HG03066 (cell line): ENCODE measurements at regions not wholly inside any gene's neighbourhood (a gene's known extent, or its start where the extent isn't known, plus 50 kb on each side); places are given as distances from the start of the nearest gene placed in this dataset.
A peak's percentile ranks its signal among the peaks of the same experiment; 100 is the strongest.

Experiments
- ATAC-seq: cut with Tn5 transposase; IDR thresholded peaks from one replicate; pipeline ENCODE4 v1.9.1; 2021; ENCODE audit warnings: low read depth; ENCODE audit not compliant: unreplicated experiment

DNA sequence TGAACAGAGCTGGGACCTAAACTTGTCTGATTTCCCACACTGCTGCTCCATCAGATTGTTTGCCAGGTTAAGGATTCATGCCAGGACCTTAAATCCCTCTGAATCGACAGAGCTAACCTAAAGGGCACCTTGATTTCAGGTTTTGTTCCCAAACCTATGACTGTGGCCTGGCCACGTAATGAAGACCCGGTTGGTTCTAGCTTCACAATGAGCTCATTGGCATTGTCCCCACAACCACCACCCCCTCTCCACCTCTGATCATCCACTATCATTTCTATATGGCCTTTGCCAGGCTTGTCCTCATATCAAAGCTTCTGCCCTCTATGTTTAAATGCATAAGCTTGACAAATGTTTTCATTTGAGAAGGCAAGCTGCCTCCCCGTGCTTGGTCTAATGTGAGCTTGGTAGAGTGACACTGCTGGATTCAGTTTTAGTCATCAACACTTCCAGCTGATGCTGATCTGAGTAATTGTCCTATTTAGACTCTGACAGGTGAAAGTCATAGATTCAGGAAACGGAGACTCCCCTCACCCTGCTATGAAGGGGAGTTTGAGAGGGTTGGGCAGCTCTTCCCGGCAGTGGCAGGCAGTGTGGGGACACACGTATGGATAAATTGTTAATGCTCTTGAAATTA, 407.1 kb upstream of the CFAP20DC start:
- peak; percentile 91 for ATAC-seq

DNA sequence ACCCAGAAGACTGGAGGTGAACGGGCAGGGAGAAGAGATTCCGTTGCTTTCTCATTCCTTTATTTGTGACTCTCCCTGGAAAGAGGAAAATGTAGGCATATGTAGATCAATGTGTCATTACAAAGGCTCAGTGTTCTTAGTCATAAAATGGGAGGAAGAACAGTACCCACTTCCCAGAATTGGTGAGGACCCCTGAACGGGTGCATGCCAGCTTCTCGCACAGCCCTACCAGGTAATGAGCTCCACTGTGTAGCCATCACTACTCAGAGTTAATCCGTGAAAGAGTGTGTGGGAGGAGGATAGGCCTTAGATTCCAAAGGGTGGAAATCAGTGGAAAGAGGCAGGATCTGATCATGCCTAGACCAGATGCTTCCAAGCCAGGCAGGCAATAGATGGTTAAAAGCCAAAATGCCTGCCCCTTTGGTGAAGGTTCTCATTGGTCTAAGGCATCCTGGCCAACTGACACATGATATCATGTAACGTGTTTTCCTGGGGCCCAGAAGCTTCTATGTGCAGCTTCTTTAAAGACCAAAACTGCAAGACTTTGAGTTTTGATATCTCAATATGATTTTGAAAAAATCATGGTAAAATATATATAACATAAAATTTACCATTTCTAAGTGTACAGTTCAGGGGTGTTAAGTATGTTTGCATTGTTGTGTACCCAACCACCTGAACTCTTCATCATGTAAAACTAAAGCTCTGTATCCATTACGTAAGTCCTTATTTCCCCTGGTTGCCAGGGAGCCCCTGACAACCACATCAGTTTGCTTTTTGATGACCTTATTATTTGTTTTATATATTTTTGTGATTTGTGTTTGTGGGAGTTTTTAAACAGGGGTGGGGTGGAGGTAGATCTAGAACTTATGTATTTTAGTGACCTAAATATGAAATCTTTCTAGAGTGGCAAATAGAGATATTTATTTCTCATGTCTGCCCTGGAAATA, 402.2 kb upstream of the CFAP20DC start:
- peak; percentile 10 for ATAC-seq

DNA sequence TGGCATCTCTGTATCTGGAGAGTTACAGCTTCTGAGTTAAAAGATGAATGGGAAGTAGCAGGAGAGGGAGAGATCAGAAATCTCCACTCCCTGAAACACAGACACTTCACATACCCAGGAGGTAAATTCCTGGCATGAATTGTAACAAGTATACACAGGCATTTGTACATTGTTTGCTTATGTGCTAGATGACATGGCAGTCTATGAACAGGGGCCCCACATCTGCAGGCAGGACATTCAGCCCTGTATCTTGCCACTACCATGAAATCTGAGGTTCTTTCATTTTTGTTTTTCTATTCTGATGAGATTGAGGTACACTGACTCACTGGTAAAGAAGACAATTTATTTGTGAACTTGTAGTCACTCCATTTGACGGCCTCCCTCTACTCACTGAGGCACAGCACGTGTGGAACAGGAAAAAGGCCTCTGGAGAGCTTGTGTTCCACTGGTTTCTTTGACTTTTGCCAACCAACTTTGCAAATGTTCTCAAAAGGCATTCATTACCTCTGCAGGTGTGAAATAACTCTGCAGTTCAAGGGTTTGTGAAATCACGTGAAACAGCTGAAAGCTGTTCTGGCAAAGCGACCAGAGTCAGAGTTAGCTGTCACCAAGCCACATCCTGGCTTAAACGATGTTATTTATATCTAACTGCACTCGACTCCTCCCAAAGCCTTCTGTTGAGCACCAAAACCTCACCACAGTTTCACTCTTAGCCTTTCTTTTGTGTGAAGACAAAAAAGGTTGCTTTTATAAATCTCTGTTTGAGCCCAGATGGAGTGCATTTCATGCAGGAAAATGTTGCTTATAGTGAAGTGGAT, 401.3 kb upstream of the CFAP20DC start:
- ATAC-seq, result peak; percentile 95

DNA sequence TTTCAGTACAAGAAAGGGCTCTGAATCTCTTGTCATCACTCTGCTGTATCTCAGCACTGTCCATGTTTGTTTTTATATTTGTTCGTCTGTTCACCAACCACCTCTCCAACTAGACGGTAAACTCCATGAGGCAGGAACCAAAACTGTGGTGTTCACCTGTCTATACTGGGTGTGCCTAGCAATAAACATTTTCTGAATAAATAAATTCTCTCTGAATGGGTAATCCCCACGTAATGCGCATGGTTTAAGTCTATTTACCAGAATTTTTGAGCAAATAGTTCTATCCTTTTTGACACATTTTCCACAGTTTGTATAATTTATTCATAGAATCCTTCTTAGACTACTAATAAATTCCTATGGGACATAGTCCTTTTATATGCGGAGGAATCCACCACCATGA, 400.6 kb upstream of the CFAP20DC start:
- ATAC-seq, result no peak

DNA sequence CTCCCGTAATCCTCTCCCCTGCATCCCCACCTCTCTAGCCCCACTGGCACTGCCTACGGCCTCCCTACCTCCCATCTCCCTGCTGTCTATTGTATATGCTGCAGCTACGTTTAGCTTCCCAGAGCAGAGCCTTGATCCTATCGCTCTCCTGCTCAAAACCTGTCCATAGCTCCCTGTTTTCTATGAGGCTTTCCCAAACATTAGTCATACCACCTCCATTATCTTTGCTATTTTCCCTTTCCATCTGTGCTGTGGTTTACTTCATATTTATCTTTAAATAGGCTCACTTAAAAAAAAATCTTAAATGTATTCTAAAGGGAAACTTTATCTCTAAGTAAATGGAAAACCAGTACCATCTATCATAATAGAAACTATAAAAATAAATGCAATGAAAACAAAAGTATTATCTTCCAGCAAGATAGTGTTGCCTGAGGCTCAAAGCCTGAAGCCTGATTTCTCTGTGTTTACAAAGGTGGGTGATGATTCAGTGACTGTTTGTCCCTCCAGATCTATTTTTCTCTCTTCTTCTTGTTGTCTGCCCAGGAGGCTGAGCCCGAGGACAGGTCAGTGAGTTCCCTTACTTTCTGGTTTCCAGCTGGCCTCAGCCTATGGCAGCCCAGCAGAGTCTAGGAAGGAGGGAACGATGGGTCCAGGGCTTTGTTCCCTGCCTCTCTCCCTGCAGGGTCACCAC, 397.1 kb upstream of the CFAP20DC start:
- ATAC-seq, result no peak

DNA sequence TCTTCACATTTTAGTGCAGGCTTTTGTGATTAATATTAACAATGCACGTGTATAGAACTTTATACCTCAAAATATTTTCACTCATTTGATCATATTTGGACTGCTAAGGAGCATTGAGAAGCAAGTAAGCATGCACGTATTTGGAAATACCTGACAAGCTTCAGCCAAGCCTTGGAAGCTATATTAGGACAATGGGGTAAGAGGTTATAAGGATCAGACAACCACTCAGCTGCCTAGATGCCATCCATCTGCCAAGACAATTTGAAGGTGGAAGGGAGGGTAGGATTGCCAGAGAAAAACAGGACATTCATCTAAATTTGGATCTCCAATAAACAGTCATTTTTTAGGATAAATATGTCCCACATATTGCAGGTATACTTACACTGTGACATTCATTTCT, 394.9 kb upstream of the CFAP20DC start:
- ATAC-seq, result no peak

DNA sequence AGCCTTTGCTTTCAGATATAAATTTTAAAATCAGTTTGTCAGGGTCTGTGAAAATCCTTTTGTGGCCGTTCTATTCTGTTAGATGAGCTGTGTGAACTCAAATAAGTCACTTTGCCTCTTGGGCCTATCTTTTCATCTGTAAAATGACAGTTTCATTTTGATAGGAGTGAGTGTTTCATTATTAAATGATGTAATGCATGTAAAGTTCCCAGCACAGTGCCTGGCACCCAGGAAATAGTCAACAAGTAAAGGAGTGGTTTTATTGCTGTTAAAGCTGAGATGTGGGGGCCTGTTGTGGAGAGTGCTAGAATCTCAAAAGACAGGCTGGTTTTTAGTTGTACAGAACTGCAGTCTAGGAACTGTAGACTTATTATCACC, 394.5 kb upstream of the CFAP20DC start:
- no peak for ATAC-seq

DNA sequence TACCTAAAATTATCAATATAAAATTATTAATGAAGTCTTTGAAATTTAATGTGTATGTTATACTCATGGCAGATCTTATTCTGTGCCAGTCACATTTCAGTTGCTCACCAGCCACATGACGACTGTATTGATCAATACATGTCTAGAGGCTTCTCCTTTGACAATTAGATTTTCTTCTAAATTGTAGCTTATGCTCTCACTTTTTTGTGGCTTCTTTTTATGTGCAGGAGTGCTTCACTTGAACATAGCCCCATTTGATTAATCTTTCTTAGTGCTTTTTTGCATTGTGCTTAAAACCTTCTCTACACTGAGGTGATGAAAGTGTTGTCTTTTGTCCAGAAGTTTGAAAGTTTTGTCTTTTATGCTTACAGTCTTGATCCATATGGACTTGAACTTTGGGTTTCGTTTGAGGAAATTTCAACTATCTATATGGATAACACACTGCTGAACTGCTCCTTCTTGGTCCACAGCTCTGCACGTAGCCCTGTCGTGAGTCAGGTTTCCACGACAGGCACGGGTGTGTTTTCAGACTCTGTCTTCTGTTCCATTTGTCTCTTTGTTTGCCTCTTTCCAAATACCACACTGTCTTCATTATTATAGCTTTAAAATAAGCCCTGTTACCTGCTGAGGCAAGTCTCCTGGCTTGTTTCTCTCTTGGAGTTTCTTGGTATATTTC, 393.9 kb upstream of the CFAP20DC start:
- ATAC-seq, result no peak

DNA sequence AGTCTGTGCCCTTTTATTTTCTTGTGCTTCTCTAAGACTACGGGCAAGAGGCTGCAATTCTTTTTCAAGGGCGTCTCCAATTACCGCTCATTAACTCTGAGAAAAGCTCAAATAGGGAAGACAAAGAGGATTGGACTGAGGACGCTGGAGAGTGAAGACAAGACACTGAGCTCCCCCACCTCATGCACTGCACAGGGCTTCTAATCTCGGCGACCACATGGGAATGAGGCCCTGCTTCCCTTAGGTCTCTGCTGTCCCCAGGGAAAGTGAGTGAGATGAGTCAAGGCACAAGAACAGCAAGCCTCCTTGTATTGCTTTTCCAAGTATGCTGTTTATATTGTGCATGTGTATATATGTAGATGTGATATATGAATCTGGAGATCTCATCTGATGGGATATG, 392.2 kb upstream of the CFAP20DC start:
- no peak for ATAC-seq

DNA sequence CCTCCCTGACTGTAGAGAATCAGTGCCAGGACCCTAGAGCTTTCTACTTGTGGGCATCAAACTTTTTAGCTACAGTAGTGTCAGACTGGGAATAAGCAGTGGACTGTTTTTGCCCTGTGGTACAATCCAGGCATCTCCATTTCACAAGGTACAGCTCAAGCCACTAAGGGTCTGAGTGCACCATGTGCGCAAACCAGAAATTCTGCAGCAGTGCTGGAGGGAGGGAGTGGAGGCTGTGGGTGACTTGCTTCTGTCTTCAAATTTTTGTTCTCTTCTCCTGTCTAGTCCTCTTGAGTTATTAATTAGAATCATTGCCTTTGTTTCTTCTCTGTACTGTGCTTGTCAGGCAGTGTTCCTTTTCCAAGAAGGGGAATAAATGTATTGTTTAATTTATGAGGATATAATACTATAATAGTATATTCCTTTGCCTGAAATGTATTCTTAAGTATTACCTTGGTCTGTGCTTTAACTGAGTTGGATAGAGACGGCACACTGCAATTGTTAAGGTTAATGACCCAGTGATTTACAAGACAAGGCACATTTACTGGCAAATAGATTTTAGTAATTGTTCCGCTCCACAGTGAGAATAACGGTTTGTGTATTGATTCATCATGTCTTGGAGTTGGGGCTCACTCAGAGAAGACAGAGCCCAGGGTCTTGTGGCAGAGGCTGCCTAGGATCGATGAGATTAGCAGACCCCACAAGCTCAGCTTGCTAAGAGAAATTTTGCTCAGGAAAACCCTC, 390.6 kb upstream of the CFAP20DC start:
- ATAC-seq, result no peak

DNA sequence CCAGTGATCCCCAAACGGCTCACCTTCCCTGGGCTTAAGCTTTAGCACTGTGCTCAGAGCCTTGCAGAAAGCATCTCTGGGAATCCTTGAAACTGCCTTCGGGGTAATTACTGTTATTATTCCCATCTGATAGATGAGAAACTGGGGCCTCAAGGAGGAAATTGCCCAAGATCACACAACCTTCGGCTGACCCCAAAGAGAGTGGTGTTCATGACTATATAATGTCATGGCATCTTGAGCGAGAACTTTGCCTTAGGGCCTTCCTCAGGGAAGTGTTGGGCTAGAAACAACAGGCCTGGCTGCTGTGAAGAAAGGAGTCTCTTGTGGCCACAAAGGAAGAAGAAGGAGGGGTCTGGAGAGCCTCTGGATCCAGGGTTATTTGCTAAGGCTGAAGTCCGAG, 388.7 kb upstream of the CFAP20DC start:
- ATAC-seq, result no peak

DNA sequence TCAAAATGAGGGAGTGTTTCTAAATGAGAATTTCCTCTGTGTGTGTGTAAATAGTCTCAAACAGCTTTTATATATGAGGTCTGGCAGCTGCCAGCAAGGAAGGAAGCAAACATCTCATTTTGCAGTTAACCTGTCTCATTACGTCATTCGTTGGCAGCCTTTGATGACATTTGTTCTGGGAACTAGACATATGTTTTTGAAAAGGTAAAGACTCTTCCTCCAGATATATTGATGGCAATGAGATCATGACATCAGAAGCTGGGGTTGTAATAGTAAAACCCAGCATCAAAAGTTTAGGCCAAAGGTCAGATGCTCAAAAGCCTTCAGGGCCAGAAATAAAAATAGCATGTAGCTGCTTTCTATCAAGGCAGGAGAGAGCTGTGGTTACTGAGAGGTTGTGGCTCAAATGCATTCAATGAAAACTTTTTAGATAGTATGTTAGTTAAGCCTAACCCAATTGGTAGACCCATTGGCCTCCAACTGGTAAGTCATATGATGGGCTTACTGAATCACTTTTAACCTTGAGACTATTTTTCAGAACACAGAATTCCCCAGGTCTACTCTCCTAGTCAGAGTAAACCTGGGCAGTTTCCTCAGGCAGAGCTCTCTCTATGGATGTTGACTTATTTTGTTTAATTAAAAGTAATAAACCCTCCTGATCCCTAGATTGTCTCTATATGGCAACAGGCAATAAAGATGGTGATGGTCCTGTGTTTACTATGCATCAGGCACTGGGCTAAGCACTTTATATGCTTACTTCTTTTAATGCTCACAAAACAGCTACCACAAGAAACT, 386.5 kb upstream of the CFAP20DC start:
- no peak for ATAC-seq

DNA sequence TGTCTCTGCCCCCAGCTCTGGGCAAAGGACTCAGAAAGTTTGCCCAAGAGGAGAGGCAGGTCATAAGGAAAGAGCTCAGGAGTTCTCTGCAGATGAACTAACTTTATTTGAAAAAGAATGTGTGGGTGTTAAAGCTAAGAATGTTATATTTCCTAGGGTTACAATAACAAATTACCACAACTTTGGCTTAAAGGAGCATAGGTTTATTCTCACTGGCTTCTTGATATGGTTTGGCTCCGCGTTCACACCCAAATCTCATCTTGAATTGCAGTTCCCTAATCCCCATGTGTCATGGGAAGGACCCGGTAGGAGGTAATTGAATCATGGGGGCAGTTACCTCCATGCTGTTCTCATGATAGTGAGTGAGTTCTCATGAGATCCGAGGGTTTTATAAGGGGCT, 383.7 kb upstream of the CFAP20DC start:
- no peak for ATAC-seq

DNA sequence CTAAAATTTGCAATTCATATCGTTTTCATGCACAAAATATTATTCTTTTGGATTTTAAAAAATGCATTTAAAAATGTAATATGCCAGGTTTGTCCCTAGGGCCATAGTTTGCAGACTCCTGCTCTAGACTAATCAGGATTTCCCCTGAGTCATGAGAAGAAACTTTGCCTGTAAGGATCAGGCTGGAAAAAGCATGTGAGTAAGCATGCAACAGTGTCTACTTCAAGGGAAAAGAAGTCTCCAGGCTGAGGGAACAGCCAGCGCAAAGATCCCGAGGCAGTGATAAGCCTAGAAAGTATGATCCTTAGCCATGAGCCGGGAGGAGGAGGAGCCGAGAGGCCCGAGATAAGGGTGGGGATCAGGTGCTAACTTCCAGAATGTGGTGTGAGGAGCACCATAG, 382.8 kb upstream of the CFAP20DC start:
- no peak for ATAC-seq

DNA sequence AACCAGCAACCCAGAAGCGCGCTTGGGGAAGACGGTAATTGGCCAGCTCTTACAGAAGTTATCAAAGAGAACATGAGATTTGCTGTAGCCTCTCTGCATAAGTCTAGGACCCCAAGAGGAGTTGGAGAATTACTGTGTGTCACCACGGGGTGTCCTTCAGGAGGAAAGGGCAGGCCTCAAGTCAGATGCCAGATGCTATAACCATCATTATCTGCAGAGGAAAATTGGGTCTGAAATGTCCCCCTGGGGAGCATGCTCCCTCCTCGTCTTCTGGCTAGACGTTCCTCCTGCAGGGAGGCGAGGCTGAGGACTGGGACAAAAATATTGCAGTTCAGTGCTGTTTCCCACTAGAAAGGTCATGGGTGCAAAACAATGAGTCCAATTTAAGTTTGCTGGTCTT, 380.5 kb upstream of the CFAP20DC start:
- ATAC-seq, result no peak

DNA sequence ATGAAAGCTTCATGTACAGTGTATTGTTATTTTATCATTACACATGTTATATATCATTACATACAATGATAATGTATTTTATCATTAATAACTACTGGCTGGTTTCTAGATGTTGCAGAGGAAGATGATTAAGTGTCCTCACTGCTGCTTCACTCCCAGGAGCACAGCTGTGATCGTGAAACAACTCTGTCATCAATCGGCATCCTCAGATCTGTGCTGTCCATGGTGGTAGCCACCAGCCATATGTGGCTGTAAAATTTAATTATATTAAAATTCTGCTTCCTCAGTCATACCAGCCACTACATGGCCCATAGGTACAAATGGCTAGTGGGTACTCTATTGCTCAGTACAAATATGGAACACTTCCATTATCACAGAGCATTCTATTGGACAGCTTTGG, 379.4 kb upstream of the CFAP20DC start:
- ATAC-seq, result no peak

DNA sequence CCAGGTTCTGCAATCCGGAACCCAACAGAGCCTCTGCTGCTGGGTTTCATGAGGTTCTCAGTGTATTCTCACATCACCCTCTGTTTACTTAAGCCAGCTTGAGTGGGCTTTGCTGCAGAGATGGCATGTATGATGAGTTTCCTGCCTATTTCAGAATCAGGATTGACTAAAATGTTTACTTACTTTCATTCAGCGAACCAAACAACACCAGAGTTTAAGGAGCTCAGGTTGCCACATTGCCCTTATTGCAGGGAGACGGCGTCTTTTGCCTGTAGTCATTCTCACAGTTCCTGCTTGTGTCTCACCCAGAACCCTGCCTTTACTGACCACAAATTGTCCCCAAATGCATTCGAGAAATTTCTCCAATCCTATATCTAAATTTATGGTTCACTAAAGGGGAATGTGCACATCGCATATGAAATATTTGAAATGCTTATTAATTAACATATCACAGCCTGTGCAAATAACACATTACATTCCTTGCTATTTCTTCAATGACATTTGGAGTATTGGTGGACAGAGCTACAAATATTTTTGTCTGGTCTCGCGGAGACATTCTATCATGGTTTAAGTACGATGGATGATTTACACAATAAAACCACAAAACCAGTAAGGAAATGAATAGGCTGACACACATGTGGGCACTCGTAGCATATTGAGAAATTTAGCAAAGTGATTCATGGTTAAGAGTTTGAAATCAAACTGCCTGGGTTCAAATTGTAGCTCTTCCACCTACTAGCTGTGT, 377.2 kb upstream of the CFAP20DC start:
- ATAC-seq, result no peak

DNA sequence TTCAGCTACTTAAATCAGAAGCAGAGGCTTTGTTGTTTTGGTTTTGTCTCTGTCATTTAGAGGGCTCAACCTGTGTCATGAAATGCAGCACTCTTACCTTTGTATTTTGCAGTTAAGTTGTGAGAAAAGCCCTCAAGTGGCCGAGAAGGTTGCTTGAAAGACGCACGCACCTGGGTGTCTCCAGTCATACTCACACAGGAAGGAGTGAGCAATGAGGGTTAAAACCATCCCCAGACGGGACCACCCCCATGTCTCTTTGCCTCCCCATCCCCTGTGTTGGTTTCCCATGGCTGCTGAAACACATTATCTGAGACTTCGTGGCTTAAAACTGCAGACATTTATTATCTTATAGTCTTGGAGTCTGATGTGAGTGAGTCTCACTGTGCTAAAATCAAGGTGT, 376.1 kb upstream of the CFAP20DC start:
- ATAC-seq, result no peak
